IMR-90 (cell line): ENCODE measurements at regions not wholly inside any gene's neighbourhood (a gene's known extent, or its start where the extent isn't known, plus 50 kb on each side); places are given as distances from the start of the nearest gene placed in this dataset.
"Not testable (repeated sequence)": the region's sequence is repeated elsewhere in the genome, so short reads cannot be mapped to it uniquely, and the experiment has no call there.

ENCODE experiments used
- FOS ChIP-seq: fragments of 150-350 bp; IDR thresholded peaks from 2 replicates; pipeline ENCODE4 v1.6.1; 2016; ENCODE audit warnings: low read depth, low read length
- POLR2A ChIP-seq: IDR thresholded peaks from 2 replicates; pipeline ENCODE4 v1.6.1; 2012; ENCODE audit warnings: mild to moderate bottlenecking, low read depth, low read length

DNA sequence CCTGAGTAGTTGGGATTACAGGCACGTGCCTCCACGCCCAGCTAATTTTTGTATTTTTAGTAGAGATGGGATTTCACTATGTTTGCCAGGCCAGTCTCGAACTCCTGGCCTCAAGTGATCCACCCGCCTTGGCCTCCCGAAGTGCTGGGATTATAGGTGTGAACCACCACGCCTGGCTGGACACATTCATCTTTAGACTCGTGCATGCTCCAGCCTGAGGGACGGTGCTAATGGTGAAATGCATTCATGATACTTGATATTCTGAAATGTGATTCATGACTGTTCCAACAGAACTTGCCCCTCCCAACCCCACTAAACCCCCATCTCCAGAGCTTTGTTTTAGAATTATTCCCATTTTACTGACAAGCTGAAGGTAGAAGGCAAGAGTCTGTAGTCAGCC, 71.0 kb downstream of the SPRING1 start:
- TF ChIP-seq POLR2A, FOS: not testable (repeated sequence)
